ENCODE measurements at regions not wholly inside any gene's neighbourhood (a gene's known extent, or its start where the extent isn't known, plus 50 kb on each side); places are given as distances from the start of the nearest gene placed in this dataset.

- Histone ChIP-seq H4K20me1 (ENCODE audit: insufficient read depth) (no peaks in the 10 kb centered on the region), H3K27ac (no peak overlapping the region), H3K4me2 (no peak overlapping the region), H3K4me1 (ENCODE audit: low read depth, poor library complexity, severe bottlenecking) (no peaks in the 10 kb centered on the region), H3K79me2 (ENCODE audit: insufficient read depth, low read depth) (no peaks in the 10 kb centered on the region), H3K4me3 (IDR thresholded peaks at IDR 0.05; ENCODE audit: insufficient read depth, low read depth, low read length) (no peak overlapping the region), H3K36me3 (ENCODE audit: insufficient read depth) (no peaks in the 10 kb centered on the region), H3K27me3 (ENCODE audit: insufficient read depth, low read depth) (no peaks in the 10 kb centered on the region), H2AFZ (ENCODE audit: low read depth) (no peak overlapping the region), H3K9ac (no peak overlapping the region)
- TF ChIP-seq CTCF (conservative IDR thresholded peaks at IDR 0.05; ENCODE audit: low read depth, low read length) = no peak
Measured at GRCh38 chr1:198809247-198809646, 170.4 kb downstream of the PTPRC start.

GRCh38 chr1:198811449-198811848 lies 172.6 kb downstream of the PTPRC start:
- H2AFZ ChIP-seq (ENCODE audit: low read depth) = no peak overlapping the region

DNA sequence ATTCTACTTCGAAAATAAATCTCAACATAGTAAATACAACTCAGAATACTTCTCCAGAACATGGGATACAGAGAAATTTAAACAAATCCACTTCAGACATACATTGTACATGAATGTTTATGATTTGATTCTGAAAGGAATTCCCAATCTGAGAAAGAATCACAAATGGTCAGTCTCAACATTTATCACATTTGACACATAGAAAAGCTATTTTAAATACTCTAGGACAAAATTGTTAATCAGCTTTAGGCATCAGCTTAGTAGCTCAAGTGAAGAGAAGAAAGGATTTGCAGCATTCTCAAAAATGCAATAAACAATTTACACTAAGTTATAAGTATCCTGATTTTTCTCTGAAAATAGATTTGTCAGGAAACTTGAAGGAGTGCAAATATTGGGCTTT lies 184.8 kb downstream of the PTPRC start:
- Histone ChIP-seq H3K79me2 (ENCODE audit: insufficient read depth, low read depth) (no peaks in the 10 kb centered on the region), H4K20me1 (ENCODE audit: insufficient read depth) (no peaks in the 10 kb centered on the region), H3K4me2 (no peak overlapping the region), H3K27me3 (ENCODE audit: insufficient read depth, low read depth) (no peaks in the 10 kb centered on the region), H3K4me3 (IDR thresholded peaks at IDR 0.05; ENCODE audit: insufficient read depth, low read depth, low read length) (no peak overlapping the region), H3K27ac (no peak overlapping the region), H3K9ac (no peak overlapping the region), H3K36me3 (ENCODE audit: insufficient read depth) (no peaks in the 10 kb centered on the region), H3K4me1 (ENCODE audit: low read depth, poor library complexity, severe bottlenecking) (no peaks in the 10 kb centered on the region), H2AFZ (ENCODE audit: low read depth) (no peak overlapping the region)
- TF ChIP-seq CTCF (conservative IDR thresholded peaks at IDR 0.05; ENCODE audit: low read depth, low read length) = no peak

More at GRCh38 chr1:198811449-198811848, 172.6 kb downstream of the PTPRC start:
- no peaks in the 10 kb centered on the region for H3K79me2 ChIP-seq (ENCODE audit: insufficient read depth, low read depth)
- H3K4me1 ChIP-seq (ENCODE audit: low read depth, poor library complexity, severe bottlenecking) = no peaks in the 10 kb centered on the region
- H3K27ac ChIP-seq = no peak overlapping the region
- H3K4me2 ChIP-seq = no peak overlapping the region
- H3K9ac ChIP-seq = no peak overlapping the region
- TF ChIP-seq CTCF (conservative IDR thresholded peaks at IDR 0.05; ENCODE audit: low read depth, low read length) = no peak
- no peaks in the 10 kb centered on the region for H3K36me3 ChIP-seq (ENCODE audit: insufficient read depth)
- no peaks in the 10 kb centered on the region for H4K20me1 ChIP-seq (ENCODE audit: insufficient read depth)
- H3K4me3 ChIP-seq (IDR thresholded peaks at IDR 0.05; ENCODE audit: insufficient read depth, low read depth, low read length) = no peak overlapping the region
- H3K27me3 ChIP-seq (ENCODE audit: insufficient read depth, low read depth) = no peaks in the 10 kb centered on the region

- TF ChIP-seq CTCF (conservative IDR thresholded peaks at IDR 0.05; ENCODE audit: low read depth, low read length) = no peak
- no peak overlapping the region for H2AFZ ChIP-seq (ENCODE audit: low read depth)
- no peaks in the 10 kb centered on the region for H3K36me3 ChIP-seq (ENCODE audit: insufficient read depth)
- H3K27me3 ChIP-seq (ENCODE audit: insufficient read depth, low read depth) = no peaks in the 10 kb centered on the region
- H4K20me1 ChIP-seq (ENCODE audit: insufficient read depth) = no peaks in the 10 kb centered on the region
- no peak overlapping the region for H3K4me2 ChIP-seq
- H3K9ac ChIP-seq = no peak overlapping the region
- no peaks in the 10 kb centered on the region for H3K4me1 ChIP-seq (ENCODE audit: low read depth, poor library complexity, severe bottlenecking)
- no peak overlapping the region for H3K4me3 ChIP-seq (IDR thresholded peaks at IDR 0.05; ENCODE audit: insufficient read depth, low read depth, low read length)
- no peak overlapping the region for H3K27ac ChIP-seq
- no peaks in the 10 kb centered on the region for H3K79me2 ChIP-seq (ENCODE audit: insufficient read depth, low read depth)
Measured at GRCh38 chr1:198825254-198825653, 186.4 kb downstream of the PTPRC start.
